Hepatocyte (in vitro differentiated cells): ENCODE measurements at regions not wholly inside any gene's neighbourhood (a gene's known extent, or its start where the extent isn't known, plus 50 kb on each side); places are given as distances from the start of the nearest gene placed in this dataset.

Source experiments
- EZH2 ChIP-seq: fragments of 200-600 bp; sonication (generic); IDR thresholded peaks from 2 replicates; pipeline ENCODE4 v1.6.1; 2016; ENCODE audit warnings: antibody characterized with exemption, mild to moderate bottlenecking, borderline replicate concordance
- TF ChIP-seq, protein P1 (sequence below): fragments of 200-600 bp; sonication (generic); IDR thresholded peaks from 2 replicates; pipeline ENCODE4 v1.5.1; 2016; ENCODE audit warnings: antibody characterized with exemption, mild to moderate bottlenecking; ENCODE audit not compliant: poor library complexity

DNA sequence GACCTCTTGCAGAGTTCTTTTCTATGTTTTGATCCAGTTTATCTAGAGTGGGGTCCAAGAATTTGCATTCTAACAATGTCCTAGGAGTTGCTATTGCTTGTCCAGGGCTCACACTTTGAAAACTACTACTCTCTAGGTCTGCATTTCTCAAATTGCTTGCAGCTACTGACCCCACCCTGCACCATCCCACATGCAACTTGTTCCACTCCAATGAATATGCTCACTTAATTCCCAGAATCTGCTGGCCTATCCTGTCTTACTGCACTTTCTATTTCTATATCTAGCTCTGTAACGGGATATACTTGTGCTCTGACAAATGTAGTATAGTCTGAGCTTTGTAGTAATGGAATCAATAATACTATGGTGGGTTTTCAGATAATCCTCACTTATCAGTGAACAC lies 570.3 kb downstream of the IQCM start:
- TF ChIP-seq, protein P1, sequence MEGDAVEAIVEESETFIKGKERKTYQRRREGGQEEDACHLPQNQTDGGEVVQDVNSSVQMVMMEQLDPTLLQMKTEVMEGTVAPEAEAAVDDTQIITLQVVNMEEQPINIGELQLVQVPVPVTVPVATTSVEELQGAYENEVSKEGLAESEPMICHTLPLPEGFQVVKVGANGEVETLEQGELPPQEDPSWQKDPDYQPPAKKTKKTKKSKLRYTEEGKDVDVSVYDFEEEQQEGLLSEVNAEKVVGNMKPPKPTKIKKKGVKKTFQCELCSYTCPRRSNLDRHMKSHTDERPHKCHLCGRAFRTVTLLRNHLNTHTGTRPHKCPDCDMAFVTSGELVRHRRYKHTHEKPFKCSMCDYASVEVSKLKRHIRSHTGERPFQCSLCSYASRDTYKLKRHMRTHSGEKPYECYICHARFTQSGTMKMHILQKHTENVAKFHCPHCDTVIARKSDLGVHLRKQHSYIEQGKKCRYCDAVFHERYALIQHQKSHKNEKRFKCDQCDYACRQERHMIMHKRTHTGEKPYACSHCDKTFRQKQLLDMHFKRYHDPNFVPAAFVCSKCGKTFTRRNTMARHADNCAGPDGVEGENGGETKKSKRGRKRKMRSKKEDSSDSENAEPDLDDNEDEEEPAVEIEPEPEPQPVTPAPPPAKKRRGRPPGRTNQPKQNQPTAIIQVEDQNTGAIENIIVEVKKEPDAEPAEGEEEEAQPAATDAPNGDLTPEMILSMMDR = no peak
- no peak for TF ChIP-seq EZH2
